HG02759 (cell line): ENCODE measurements at regions not wholly inside any gene's neighbourhood (a gene's known extent, or its start where the extent isn't known, plus 50 kb on each side); places are given as distances from the start of the nearest gene placed in this dataset.

Experiments
- ATAC-seq: cut with Tn5 transposase; IDR thresholded peaks from one replicate; pipeline ENCODE4 v1.9.1; 2021; ENCODE audit warnings: mild to moderate bottlenecking, moderate library complexity; ENCODE audit not compliant: unreplicated experiment

DNA sequence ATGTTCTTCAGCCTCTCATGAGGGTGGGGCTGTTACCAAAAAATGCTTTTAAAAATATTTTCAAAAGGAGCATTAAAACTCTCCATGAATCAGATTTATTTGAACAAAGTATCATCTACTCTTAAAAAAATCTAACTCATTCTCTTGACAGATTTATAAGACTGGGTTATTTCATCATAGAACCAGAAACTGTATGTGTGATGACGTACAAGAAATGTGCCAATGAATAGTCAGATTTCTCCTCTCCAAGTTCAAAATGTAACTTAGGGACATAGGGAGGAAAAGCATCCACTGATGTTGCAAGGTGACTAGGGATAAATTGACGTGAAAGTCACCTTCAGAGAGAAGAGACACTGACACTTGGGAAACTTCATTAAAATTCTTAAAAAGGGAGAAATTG is 89.1 kb upstream of the CLNK start:
- ATAC-seq = no peak

DNA sequence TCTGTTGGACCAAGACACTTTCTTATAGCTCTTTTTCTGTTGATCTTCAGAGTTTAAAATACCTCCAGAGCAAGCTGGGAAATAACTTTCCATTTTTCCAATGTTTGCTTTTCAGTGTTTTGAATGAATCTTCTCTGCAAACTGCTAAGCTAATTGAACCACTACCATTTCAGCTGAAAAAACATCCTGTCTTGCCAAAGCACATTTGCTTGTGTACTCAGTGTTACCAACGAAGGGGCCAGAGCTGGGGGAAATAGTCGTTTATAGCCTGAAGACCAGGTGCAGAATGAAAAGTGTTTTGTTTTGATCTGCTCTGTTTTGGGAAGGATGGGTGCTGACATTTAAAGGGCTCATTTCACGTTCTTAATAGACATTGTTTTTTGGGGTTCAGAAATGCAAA is 88.4 kb upstream of the CLNK start:
- ATAC-seq = no peak

DNA sequence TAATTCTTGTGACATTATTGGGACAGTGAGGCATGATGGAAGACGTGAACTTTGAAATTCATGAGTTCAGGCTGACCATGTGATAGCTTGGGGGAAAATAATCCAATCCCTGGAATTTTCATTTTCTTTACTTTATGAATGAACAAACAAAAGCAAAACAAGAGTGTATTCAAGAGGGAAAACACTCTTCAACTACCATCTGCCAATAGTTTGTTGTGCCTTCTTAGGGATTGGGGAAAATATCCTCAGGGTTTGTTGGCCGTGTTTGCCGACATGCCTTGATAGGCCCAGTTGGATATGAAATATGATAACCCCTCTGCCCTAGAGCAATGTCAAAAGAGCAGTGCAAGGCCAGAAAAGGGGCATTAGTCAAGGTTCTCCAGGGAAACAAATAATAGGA is 80.8 kb upstream of the CLNK start:
- no peak for ATAC-seq

DNA sequence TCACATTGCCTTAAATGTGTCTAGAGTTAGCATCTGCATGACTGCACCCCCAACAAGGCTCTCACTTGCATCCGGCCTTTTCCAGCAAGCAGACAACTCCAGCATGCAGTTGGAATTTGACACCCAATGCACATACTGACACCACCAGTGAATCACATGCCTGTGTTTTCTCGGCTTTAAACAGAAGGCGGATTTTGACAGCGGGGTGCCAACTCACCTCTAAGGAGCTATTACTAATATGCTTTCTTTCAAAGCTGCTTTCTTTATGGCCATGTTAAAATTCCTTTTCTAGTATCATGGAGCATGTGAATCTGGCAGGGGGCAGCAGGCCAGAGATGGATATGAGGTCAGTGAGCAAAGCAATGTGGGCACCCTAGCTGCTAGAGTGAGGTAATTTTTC is 78.0 kb upstream of the CLNK start:
- ATAC-seq = no peak

DNA sequence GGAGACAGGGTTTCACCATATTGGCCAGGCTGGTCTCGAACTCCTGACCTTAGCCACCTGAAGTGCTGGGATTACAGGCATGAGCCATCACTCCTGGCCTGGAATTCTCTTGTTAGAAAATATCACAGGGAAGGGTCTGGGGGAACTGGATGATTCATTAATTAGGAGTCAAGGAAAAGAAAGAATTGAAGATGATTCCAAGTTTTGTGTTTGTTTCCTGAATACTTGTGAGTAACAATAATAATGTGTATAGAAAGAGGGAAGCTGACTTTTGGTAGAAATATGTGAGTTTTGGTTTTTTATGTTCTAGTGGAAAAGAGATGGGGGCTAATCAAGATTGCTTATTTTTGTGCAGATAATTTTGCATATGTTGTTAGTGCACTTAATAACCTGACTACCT is 77.3 kb upstream of the CLNK start:
- ATAC-seq = no peak

DNA sequence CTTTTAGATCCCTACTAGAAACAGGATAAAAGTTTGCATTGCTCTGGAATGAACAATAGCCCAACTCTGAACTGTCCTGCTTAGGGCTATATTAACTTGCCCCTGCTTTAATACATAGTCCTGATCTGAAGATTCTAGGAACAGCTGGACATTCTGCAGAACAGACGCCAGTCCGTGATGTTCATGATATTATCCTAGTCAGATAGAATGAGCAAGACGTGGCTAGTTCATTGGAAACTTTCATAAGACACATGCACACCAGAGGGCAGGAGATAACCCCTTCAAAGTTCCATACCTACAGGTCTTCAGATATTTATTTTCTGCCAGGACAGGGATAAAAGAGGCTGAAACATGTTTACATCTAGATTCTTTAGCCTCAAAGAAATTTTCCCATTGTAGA is 75.5 kb upstream of the CLNK start:
- ATAC-seq = no peak

DNA sequence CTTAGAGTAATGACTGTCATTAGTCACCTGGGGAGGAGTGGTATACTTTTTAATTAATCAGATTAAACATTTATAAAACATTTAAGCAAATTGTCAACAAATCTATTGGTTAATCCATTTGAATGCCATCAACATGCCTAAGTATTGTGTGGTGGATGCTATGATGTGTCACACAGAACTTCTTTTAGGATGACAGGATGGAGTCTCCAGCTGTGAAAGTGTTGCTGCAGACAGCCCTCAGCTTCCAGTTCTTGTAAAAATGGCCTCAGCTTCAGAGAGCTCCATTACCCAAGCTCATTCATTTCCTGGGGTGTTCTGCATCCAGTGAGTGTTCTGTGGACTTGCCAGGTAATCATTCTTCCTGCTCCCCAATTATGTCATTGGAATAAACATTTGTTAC is 74.3 kb upstream of the CLNK start:
- ATAC-seq = no peak

DNA sequence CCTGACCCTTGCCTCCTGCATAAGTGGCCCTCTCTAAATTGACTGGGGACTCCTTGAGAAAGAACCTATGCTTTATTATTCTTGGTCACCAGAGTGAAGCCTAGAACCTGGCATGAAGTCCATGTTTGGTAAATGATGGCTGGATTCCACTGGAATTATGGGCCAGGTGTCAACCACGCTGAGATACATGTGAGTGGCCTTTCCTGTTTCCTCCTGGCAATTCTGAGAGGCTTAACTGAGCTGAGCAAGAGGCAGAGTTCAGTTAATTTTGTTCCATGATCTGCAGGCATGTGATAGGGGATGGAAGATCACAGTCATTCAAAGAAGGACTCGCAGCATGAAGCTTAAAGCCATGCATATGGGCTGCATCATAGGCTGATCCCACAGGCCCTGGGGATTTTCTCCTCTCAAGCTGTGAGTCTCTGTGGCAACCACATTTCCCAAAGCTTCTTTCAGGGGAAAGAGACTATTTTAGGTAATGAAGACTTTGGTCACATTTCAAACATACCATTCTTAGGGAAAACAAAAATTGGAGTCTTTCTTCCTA is 69.4 kb upstream of the CLNK start:
- no peak for ATAC-seq

DNA sequence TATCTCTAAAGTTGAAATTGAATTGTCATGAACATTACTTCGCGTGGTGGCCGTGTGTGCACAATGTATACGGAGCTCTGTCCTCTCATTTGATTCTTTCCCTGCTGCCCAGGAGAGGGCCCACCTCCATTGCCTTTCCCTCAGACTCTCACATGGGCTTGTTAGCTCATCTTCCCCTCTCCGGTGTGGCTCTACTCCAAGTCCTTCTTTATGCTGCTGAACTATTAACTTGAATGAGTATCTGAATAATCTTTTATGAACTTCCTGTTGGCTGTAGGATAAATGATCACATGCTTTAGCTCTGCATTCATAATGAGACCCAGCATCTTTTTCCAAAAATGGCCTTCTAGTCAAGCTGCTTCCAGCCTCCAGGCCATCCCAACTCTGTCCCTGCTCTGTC is 68.8 kb upstream of the CLNK start:
- ATAC-seq = no peak

DNA sequence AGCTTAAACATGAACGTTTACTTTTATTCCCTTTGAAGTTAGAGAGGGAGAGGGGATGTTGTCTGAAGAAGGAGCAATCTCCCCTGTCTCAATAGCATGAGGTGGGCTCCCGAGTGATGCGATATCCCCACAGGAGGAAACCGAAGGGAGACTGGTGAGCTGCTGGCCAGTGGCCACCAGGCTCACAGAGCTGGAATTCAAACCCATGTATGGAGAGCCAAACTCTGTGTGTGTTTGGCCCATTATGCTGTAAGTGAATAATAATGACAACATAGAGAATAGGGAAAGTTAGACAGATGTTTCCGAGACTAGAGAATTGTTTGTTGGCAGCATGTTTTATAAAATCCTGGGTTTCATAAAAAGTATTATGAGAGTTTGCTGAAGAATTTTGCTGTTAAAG is 66.1 kb upstream of the CLNK start:
- no peak for ATAC-seq

DNA sequence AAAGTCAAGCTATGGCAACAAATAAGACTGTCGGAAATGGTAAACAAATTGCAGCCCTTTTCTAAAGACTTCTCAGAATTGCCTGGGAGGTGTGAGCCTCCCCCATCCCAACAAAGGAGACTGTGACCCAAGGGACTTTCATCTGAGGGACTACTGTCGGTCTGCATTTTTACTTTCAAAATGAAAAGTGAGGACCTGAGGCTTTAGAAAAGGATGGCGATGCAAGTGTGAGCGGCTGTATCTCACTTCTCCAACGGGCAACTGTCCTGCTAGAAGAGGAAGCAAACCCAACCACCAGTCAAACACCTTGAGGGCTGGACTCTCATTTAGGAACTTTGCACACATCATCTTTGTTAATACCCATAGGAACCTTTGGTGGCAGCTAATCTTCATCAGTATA is 62.6 kb upstream of the CLNK start:
- ATAC-seq = peak; percentile 40

DNA sequence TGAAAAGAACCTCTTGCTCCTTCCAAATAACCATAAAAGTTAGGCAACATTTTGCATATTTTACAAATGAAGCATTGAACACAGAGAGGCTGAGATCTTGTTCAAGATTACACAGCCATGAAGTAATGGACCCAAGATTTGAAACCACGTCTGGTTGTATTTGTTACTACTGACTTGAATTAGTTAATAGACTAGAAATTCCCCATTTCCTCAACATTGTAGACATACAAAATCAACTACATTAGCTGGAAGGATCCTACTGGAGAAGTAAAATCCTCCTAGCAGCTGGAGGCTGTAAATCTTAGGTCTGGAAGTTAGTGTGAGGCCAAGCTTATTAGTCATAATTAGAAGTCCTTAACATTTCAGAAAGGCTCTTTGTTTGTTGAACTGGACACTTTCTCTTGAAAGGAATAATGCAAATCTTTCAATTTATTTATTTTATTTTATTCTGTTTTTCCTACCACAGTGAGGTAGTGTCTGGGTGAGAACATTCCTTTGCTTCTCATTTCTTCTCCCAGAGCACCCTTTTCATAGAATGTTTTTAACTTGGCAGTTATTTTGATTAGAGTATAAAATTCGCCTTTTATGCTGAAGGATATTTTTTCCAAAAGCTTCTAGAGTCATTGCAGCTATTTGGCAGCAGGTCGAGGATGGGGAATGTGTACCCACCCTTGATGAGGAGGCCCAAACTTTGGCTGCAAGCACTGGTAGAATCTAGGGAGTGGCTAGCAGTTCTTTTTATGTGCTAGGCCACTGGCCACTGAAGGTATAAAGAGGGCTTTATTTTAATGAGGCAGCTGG is 62.0 kb upstream of the CLNK start:
- ATAC-seq = no peak

DNA sequence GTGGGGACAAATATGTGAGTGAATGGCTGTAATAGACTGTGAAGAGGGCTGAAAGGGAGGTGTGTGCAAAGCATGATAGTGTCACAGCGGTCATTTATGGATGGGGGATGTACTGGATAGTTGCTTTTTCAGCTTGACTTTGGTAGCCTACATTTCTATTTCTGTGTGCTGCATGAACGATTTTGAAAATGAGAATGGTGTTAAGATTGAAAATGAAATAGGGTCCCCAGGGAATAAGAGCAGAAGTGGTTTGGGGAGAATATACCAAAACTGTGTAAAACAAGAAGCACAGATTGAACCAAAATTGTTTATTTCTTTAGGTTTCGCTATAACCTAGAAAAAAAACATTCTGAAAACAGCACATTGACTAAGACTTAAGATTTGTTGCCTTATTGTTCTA is 58.8 kb upstream of the CLNK start:
- ATAC-seq = peak; percentile 72

DNA sequence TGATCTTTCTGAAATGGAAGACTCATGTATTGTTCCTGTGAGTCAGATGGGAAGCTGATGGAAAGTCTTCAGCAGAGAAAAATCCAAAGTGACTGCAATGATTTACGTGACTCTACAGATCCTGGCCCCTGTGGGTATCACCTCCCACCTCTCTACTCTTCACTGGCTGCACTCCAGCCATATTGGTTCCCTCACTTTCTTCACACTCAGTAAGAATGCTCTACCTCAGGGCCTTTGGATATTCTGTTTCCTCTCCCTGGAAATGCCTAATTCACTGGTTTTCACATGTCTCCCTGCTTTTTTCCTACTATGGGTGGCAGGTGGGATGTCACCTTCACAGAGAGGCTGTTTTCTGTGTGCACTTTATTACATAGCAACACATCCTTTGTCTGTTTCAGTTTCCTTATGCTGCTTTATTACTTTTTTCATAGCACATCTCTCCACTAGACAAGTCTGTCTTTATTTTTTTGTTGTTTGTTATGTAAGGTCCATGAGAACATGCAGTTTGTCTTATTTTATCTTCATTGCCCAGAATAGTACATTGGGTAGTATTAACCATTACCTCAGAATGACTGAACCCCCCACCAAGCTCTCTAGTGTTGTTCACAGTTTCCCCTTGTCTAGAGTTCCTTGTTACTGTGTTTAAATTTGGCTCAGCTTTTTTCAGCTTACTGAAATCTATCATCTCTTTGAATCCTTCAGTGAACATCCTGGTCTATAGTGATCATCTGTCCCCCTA is 57.6 kb upstream of the CLNK start:
- ATAC-seq = peak; percentile 37

DNA sequence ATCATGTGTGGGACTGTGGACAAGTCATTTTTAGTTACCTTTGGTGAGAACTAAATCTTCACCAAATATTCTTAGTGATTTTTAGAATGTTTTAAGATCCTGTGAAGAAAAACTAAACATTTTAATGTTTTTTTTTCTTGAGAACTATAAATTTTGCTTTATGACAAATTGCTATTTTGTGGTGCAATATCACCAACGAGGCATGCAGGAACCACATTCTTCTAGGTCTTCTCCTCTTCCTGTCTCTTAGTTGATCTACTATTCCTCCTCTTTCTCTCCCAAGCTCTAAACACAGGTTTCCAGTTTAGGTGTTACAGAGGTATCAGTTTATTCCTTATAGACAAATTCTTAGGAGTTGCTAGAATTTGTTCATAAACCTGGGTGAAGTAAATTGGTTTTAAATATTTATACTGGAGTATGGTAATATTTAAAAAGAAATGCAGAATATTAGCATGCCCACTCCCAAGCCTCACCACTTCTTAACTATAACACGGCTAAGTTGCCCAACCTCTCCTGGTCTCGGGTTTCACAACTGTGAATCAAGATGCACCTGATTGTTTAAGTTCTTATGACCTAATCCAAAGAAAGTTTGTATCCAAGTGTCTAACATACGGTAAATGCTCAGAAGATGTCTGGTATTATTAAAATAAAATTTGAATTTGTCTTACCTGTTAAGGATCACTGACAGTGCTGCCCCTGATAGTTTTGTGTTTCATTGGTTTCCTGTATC is 56.5 kb upstream of the CLNK start:
- ATAC-seq = no peak

DNA sequence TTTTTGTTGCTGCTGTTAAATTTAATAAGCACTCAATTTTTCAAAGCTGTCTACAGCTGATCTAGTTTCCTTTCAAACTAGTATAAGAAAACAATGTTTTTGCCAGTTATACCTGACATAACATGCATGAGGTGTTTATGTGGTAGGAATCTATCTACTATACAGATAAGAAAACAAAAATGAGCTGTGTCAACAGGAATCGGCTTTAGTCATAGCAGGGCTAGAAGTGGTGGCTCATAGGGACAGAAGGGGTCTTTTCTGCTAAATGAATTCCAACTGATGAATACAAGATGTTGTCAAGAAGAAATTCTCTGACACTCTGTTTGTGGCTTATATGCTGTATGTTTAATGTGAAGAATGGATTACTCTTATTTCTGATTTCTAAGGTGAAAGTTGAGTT is 55.7 kb upstream of the CLNK start:
- no peak for ATAC-seq

DNA sequence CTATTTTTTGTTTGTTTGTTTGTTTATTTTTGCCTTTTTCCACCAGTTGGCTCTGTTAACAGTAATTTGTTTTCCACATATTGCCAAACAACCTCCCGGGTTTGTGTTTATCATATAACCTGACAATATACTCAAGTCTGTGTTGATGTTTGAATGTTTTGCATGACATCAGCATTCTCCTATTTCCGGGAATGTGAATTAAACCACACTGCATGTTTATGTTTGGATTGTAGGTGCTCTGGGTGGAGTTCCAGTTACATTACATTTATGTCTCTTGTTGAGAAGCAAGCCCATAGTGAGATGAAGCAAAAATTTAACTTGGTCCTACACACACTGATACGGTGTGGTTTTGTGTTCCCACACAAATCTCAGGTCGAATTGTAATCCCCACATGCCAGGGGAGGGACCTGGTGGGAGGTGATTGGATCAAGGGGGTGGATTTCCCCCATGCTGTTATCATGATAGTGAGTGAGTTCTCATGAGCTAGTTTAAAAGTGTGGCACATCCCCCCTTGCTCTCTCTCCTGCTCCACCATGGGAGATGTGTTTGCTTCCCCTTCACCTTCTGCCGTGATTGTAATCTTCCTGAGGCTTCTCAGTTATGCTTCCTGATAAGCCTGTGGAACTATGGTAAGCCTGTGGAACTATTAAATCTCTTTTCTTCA is 54.4 kb upstream of the CLNK start:
- ATAC-seq = no peak

DNA sequence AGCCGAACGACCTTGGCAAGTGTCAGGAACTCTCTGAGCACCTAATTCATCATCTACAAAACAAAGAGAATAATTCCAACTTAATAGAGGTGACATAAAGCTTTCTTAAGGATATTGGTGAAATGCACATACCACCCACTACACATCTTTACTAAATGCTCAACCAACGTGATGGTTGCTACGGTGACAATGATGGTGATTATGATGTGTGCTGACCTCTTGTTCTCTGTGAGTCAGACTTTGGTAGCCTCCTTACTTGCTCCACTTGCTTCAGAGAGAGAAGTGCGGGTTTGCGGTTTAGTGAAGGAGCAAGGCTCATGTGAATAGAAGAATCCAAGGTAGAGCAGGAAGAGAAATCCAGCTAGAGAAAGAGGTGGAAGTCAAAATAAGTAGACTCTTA is 52.8 kb upstream of the CLNK start:
- ATAC-seq = no peak

DNA sequence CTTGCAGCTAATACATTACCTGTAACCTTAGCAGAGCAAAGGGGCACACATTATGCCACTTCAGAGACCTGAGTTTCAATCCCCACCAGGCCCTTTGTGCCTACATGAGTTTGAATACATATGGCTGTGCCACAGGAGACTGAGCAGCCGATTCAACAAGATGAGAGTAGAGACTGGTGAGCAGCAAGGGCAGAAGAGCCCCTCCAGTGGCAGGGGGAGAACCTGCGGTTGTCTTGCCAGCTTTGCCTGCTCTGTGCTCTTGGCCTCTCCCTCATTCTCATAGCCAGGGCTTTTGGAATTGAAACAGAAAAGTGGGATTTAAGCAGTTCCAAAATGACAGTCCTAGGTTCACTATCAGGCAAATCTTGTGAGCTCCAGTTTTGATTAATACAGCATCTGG is 52.3 kb upstream of the CLNK start:
- no peak for ATAC-seq

DNA sequence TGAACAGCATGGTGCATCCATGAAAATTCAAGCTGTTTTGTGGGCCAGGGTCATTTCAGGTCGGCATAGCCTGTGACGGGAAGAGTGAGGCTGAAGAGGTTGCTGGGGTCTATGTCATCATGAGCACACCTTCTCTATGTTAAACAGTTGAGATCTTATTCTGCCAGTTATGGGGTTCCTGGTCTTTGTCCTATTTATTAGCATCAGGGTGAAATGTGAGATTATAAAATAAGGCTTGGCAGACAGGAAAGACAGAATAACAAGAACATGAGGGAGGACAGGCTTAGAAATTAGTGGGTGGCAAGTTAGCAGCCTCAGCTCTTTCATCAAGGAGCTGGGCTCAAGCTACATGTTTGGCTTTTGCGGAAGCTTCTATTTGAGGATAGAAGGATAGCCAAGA is 51.7 kb upstream of the CLNK start:
- ATAC-seq = no peak

DNA sequence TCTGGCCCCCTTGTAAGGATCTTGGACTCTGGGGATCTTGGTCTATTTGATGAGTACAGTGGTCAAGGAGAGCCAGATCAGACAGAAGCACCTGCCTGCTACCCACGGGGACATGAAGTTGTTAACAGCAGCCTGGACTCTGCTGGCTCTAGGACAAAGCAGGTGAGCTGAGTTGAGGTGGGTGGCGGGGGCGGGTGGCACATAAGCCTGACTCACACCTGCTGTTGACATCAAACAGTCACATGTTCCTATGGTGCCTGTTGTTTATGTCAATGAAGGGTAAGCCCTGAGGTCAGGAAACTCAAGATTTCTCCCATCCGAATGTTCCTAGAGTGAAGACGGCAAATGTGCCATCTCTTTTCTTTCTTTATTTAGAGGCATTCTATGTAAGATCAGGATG is 50.1 kb upstream of the CLNK start:
- no peak for ATAC-seq
